HFF-Myc (cell line): ENCODE measurements at regions not wholly inside any gene's neighbourhood (a gene's known extent, or its start where the extent isn't known, plus 50 kb on each side); places are given as distances from the start of the nearest gene placed in this dataset.

Source experiments
- DNase-seq: peaks from one replicate; pipeline ENCODE4 v3.0.0-alpha.2; 2011; ENCODE audit warnings: low read depth; ENCODE audit errors: extremely low read depth
- H3K4me3 ChIP-seq: replicated peaks from 2 replicates; pipeline ENCODE4 v1.5.1; 2011; ENCODE audit warnings: low read depth, mild to moderate bottlenecking, control low read depth, low read length
- CTCF ChIP-seq: IDR thresholded peaks from 2 replicates; pipeline ENCODE4 v1.5.1; 2012; ENCODE audit warnings: mild to moderate bottlenecking, low read depth, low read length, control low read depth; ENCODE audit errors: missing control alignments

GRCh38 chrX:113933931-113934330 lies 650.0 kb upstream of the HTR2C start:
- no peak overlapping the region for H3K4me3 ChIP-seq
- no peak for DNase-seq
- TF ChIP-seq CTCF = no peak

- no peak for DNase-seq
- TF ChIP-seq CTCF = no peak
- no peak overlapping the region for H3K4me3 ChIP-seq
Measured at GRCh38 chrX:113929004-113929403, 654.9 kb upstream of the HTR2C start.

- no peak overlapping the region for H3K4me3 ChIP-seq
- no peak for DNase-seq
- TF ChIP-seq CTCF = no peak
Measured at GRCh38 chrX:113920661-113921060, 663.2 kb upstream of the HTR2C start.

GRCh38 chrX:113919387-113919786 lies 664.5 kb upstream of the HTR2C start:
- no peak overlapping the region for H3K4me3 ChIP-seq
- no peak for DNase-seq
- no peak for TF ChIP-seq CTCF

GRCh38 chrX:113906168-113906567 lies 677.7 kb upstream of the HTR2C start:
- no peak for DNase-seq
- H3K4me3 ChIP-seq = no peak overlapping the region
- no peak for TF ChIP-seq CTCF

GRCh38 chrX:113892891-113893290 lies 691.0 kb upstream of the HTR2C start:
- TF ChIP-seq CTCF = no peak
- H3K4me3 ChIP-seq = no peak overlapping the region
- no peak for DNase-seq

GRCh38 chrX:113892401-113892800 lies 691.5 kb upstream of the HTR2C start:
- no peak overlapping the region for H3K4me3 ChIP-seq
- no peak for DNase-seq
- no peak for TF ChIP-seq CTCF
